ENCODE measurements at regions not wholly inside any gene's neighbourhood (a gene's known extent, or its start where the extent isn't known, plus 50 kb on each side); places are given as distances from the start of the nearest gene placed in this dataset.

DNA sequence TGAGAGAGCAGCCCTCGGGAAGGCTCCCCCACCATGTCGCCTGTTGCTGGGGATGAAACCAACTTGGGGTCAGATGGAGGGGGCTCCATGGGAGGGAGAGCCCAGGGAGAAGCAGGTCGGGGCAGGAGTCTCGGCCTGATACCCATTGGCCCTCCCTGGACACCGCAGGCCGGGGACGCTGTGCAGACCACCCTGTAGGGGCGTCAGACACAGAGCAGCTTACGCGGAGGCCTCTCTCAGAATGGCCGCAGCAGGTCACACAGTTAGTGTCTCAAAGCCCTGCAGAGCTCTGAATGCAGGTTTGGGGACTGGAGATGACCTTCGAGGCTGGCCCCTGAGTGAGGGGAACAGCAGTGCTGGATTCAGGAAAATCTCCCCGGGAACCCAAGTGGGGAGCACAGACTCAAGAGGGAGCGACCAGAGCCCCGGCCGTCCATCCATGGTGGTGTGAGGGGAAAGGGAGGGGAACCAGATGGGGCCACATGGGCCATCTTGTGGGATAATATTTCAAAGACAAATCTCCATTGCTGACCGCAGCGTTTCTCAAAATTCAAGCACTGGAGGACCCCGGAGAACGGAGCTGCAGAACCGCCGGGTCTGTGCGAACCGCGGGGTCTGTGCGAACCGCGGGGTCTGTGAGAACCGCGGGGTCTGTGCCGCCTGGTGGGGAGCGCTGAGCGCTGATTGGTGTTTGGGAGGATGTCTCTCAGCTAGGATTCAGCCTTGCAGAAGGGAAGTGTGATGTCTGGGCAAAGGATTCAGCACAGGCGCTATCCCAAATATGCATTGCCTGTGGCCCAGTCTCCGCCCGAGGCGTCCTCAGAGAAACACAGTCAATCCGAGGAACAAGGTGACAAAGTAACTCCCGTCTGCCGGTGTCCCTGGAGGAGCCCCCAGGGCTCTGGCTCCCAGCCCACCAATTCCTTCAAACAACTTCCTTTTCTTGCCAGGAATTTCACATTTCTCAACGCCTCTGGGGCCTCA lies 324.4 kb upstream of the RTL1 start:
- TF ChIP-seq, protein P1, sequence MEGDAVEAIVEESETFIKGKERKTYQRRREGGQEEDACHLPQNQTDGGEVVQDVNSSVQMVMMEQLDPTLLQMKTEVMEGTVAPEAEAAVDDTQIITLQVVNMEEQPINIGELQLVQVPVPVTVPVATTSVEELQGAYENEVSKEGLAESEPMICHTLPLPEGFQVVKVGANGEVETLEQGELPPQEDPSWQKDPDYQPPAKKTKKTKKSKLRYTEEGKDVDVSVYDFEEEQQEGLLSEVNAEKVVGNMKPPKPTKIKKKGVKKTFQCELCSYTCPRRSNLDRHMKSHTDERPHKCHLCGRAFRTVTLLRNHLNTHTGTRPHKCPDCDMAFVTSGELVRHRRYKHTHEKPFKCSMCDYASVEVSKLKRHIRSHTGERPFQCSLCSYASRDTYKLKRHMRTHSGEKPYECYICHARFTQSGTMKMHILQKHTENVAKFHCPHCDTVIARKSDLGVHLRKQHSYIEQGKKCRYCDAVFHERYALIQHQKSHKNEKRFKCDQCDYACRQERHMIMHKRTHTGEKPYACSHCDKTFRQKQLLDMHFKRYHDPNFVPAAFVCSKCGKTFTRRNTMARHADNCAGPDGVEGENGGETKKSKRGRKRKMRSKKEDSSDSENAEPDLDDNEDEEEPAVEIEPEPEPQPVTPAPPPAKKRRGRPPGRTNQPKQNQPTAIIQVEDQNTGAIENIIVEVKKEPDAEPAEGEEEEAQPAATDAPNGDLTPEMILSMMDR (IDR thresholded peaks at IDR 0.05; ENCODE audit: low read depth, low read length): no peak
- Histone ChIP-seq H3K4me1 (peaks cover 14% of the 10 kb centered on the region), H3K9me3 (no peaks in the 10 kb centered on the region), H3K36me3 (no peaks in the 10 kb centered on the region), H3K4me3 (ENCODE audit: low read depth, low read length) (no peak overlapping the region), H3K27me3 (no peaks in the 10 kb centered on the region)
- DNase-seq: no peak

DNA sequence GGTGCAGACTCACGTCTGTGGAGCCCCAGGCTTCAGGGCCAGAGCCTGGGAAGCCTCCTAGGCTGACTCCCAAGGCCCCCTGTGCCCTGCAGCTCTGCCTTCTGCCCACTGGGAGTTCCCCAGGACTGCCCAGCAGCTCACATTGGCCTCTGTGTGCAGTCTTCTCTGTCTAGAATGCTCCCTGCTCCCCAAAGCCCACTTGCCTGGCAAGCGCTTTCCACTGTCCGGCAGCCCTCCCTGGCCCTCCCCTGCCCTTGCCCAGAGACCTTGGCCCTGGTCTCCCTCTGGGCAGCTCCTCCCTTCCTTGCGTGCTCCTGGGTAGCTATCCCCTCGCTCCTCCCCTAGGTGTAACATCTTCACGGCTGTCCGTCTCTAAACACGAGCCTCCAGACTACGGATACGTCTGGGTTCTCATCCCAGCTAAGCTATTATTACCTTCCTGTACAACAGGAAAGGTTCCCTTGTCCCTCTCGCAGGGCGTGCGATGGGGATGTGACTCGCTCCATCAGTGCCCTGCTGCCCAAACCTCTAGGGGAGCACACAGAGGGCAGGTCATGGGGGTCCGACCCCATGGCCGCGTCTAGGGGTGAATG lies 325.5 kb upstream of the RTL1 start:
- Histone ChIP-seq H3K4me1 (peaks cover 14% of the 10 kb centered on the region), H3K4me3 (ENCODE audit: low read depth, low read length) (no peak overlapping the region), H3K9me3 (no peaks in the 10 kb centered on the region), H3K27me3 (no peaks in the 10 kb centered on the region), H3K36me3 (no peaks in the 10 kb centered on the region)
- no peak for DNase-seq
- TF ChIP-seq, protein P1 (IDR thresholded peaks at IDR 0.05; ENCODE audit: low read depth, low read length): no peak; the same call in 1 of the 2 replicates

DNA sequence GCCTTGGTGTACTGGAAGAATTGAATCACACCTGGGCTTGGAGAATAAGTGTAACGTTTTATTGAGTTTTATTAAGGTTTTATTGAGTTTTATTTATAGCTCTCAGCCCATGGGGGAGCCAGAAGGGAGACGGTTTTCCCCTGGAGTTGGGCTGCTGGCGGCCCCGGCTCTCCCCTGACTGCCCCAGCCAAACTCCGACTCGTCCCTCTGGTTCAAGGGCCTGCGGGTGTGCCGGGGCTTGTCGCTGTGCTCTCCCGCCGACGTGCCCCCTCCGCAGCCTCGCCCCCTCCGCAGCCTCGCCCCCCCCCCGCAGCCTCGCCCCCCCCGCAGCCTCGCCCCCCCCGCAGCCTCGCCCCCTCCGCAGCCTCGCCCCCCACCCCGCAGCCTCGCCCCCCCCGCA lies 326.1 kb upstream of the RTL1 start:
- H3K36me3 ChIP-seq: no peaks in the 10 kb centered on the region
- H3K27me3 ChIP-seq: no peaks in the 10 kb centered on the region
- H3K4me1 ChIP-seq: peaks cover 10% of the 10 kb centered on the region
- H3K9me3 ChIP-seq: no peaks in the 10 kb centered on the region
- DNase-seq: no peak
- TF ChIP-seq, protein P1 (IDR thresholded peaks at IDR 0.05; ENCODE audit: low read depth, low read length): no peak
- no peak overlapping the region for H3K4me3 ChIP-seq (ENCODE audit: low read depth, low read length)

DNA sequence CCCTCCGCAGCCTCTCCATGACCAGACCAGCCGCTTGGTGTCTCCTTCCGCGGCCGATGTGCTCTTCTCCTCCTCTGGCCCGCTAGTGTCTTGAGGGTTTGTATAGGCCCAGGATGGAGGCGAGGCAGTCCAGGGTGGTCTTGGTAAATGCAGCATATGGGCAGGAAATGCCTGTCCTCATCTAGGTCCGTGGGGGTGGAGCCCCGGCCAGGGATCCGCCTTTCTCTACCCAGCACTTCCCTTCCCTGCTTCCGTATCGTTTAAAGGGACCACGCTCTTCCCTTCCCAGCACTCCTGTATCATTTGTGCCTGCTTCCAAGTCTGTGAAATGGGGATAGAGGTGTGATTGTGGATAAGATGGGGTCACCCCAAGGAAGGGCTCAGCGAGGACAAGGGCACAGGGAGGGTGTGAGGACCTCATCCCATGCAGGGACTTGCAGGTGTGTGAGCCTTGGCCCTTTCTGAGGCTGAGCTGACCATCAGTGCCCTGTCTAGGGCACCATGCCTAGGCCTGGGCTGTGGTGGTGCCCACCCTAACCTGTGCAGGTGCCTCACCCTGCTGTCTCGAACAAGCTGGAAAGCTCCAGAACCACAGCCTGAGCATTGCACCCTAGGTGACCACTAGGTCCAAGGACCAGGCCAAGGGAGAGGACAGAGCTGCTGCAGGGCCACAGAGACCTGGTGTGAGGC lies 326.8 kb upstream of the RTL1 start:
- no peaks in the 10 kb centered on the region for H3K36me3 ChIP-seq
- H3K4me1 ChIP-seq: peaks cover 4% of the 10 kb centered on the region
- DNase-seq: no peak
- H3K27me3 ChIP-seq: no peaks in the 10 kb centered on the region
- no peak overlapping the region for H3K4me3 ChIP-seq (ENCODE audit: low read depth, low read length)
- TF ChIP-seq, protein P1 (IDR thresholded peaks at IDR 0.05; ENCODE audit: low read depth, low read length): no peak
- H3K9me3 ChIP-seq: no peaks in the 10 kb centered on the region

DNA sequence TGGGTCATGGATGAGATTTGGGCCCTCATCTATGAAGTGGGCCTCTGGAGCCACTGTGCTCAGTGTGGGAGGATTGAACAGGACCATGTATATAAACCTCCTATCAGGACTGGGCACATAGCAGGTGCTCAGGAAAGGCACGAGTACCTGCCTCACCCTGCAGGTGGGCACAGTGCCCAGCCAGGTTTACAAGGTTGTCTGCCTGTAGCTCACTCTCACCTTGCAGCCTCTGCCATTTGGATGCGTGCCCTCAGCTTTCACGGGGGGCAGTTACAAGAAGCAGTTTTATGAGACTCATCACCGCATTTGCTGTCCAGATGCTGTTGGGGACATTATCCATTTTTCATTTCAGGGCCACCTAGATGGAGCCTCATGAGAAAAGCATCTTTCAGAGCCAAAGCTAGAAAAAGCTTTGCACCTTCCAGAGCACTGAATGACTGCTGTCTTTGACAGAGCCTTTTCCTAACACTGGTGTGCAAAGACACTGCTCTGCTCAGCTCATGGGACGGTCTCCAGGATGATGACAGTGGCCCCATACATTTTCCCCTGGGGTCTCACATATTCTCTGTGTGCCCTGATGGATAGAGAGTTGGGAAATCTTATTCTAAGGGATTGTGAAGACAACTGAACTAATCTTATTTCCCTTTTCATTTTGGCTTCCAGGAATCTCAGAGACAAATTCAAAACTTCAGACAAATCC lies 327.5 kb upstream of the RTL1 start:
- Histone ChIP-seq H3K9me3 (no peaks in the 10 kb centered on the region), H3K4me3 (ENCODE audit: low read depth, low read length) (no peak overlapping the region), H3K4me1 (no peaks in the 10 kb centered on the region), H3K27me3 (no peaks in the 10 kb centered on the region), H3K36me3 (no peaks in the 10 kb centered on the region)
- DNase-seq: no peak
- TF ChIP-seq, protein P1 (IDR thresholded peaks at IDR 0.05; ENCODE audit: low read depth, low read length): no peak

All from BE2C (cell line).